IMR-90 (cell line): ENCODE measurements at regions not wholly inside any gene's neighbourhood (a gene's known extent, or its start where the extent isn't known, plus 50 kb on each side); places are given as distances from the start of the nearest gene placed in this dataset.

Source experiments
- ATAC-seq: fragments of 200-7000 bp; cut with Tn5 transposase; 2 replicates; pipeline ENCODE4 v1.9.1; 2020; ENCODE audit warnings: low read depth, mild to moderate bottlenecking, moderate library complexity
- BruUV-seq: library from RNA; stranded (reverse); fragments of 400-500 nt; replicated peaks from 2 replicates; lab custom pipeline; 2021; lab: Mats Ljungman, UMichigan
- CTCF ChIA-PET: fragments of 300-600 bp; formaldehyde crosslinking; extraction: SDS; loops from one replicate; lab custom pipeline; 2021; ENCODE audit warnings: antibody characterized with exemption; lab: Yijun Ruan, JAX
- POLR2A ChIA-PET: fragments of 300-600 bp; sonication (Branson Sonifier 250); formaldehyde crosslinking; loops from one replicate; lab custom pipeline; 2022; ENCODE audit warnings: antibody characterized with exemption; ENCODE audit not compliant: unreplicated experiment; lab: Charles Lee
- DNase-seq: peaks from one replicate; pipeline ENCODE4 v3.0.0; 2013
- H2AFZ ChIP-seq: replicated peaks from 2 replicates; pipeline ENCODE3; 2013; ENCODE audit warnings: low read length, mild to moderate bottlenecking; ENCODE audit not compliant: poor library complexity
- H2AK5ac ChIP-seq: 2 replicates; pipeline ENCODE4 v1.6.1; 2013; ENCODE audit warnings: low read depth, low read length, inconsistent platforms
- H2AK9ac ChIP-seq: replicated peaks from 2 replicates; pipeline ENCODE3; 2013; ENCODE audit warnings: mild to moderate bottlenecking, low read depth, low read length, moderate library complexity; ENCODE audit not compliant: poor library complexity
- H2BK120ac ChIP-seq: 2 replicates; pipeline ENCODE4 v1.6.1; 2013; ENCODE audit warnings: low read depth, low read length, inconsistent platforms
- H2BK15ac ChIP-seq: 3 replicates; pipeline ENCODE4 v1.6.1; 2013; ENCODE audit warnings: low read depth, low read length, inconsistent platforms
- H2BK20ac ChIP-seq: 2 replicates; pipeline ENCODE4 v1.6.1; 2013; ENCODE audit warnings: low read depth, mild to moderate bottlenecking, inconsistent platforms, low read length, moderate library complexity
- H2BK5ac ChIP-seq: 2 replicates; pipeline ENCODE4 v1.6.1; 2013; ENCODE audit warnings: mild to moderate bottlenecking, low read depth, low read length, inconsistent platforms; ENCODE audit not compliant: poor library complexity, severe bottlenecking
- H3K14ac ChIP-seq: replicated peaks from 2 replicates; pipeline ENCODE4 v1.6.1; 2013; ENCODE audit warnings: low read depth, low read length, inconsistent platforms
- H3K18ac ChIP-seq: 2 replicates; pipeline ENCODE4 v1.6.1; 2013; ENCODE audit warnings: low read depth, low read length, control low read depth
- H3K23ac ChIP-seq: 2 replicates; pipeline ENCODE4 v1.6.1; 2013; ENCODE audit warnings: low read depth, low read length, inconsistent platforms
- H3K27ac ChIP-seq: 2 replicates; pipeline ENCODE4 v1.5.1; 2013; ENCODE audit warnings: mild to moderate bottlenecking, control low read depth, low read length; ENCODE audit not compliant: insufficient read depth
- H3K27me3 ChIP-seq: 2 replicates; pipeline ENCODE4 v1.6.1; 2013; ENCODE audit warnings: low read length; ENCODE audit not compliant: control insufficient read depth, insufficient read depth
- H3K36me3 ChIP-seq: 2 replicates; pipeline ENCODE4 v1.6.1; 2013; ENCODE audit warnings: low read length, mixed read lengths; ENCODE audit not compliant: control insufficient read depth, insufficient read depth
- H3K4ac ChIP-seq: 2 replicates; pipeline ENCODE4 v1.6.1; 2013; ENCODE audit warnings: low read depth, low read length, inconsistent platforms
- H3K4me1 ChIP-seq: 2 replicates; pipeline ENCODE4 v1.6.1; 2013; ENCODE audit warnings: low read length, mixed read lengths; ENCODE audit not compliant: control insufficient read depth, insufficient read depth
- H3K4me2 ChIP-seq: 2 replicates; pipeline ENCODE4 v1.6.1; 2013; ENCODE audit warnings: low read depth, mild to moderate bottlenecking, control low read depth, low read length, moderate library complexity
- H3K4me3 ChIP-seq: 2 replicates; pipeline ENCODE4 v1.5.1; 2013; ENCODE audit warnings: low read depth, mild to moderate bottlenecking, control low read depth, low read length, moderate library complexity; ENCODE audit not compliant: insufficient read depth
- H3K56ac ChIP-seq: 2 replicates; pipeline ENCODE4 v1.6.1; 2013; ENCODE audit warnings: low read length, inconsistent platforms; ENCODE audit not compliant: insufficient read depth; ENCODE audit errors: extremely low read depth
- H3K79me1 ChIP-seq, 2 experiments: 2 replicates each; pipeline ENCODE4 v1.6.1; 2013; ENCODE audit warnings: low read length in 2 of 2, inconsistent platforms in 1 of 2, low read depth in 1 of 2
- H3K9ac ChIP-seq: 2 replicates; pipeline ENCODE4 v1.6.1; 2013; ENCODE audit warnings: low read depth, low read length, control low read depth
- H3K9me1 ChIP-seq: 2 replicates; pipeline ENCODE4 v1.6.1; 2013; ENCODE audit warnings: low read length, inconsistent platforms; ENCODE audit not compliant: insufficient read depth
- H3K9me3 ChIP-seq: 2 replicates; pipeline ENCODE4 v1.6.1; 2013; ENCODE audit warnings: low read length; ENCODE audit not compliant: control insufficient read depth, insufficient read depth
- H4K20me1 ChIP-seq: 2 replicates; pipeline ENCODE4 v1.6.1; 2013; ENCODE audit warnings: low read length, inconsistent platforms; ENCODE audit not compliant: insufficient read depth
- H4K5ac ChIP-seq: 2 replicates; pipeline ENCODE4 v1.6.1; 2013; ENCODE audit warnings: mild to moderate bottlenecking, low read depth, low read length, control low read depth
- H4K8ac ChIP-seq, 2 experiments: 2 replicates each; pipeline ENCODE4 v1.6.1; 2013; ENCODE audit warnings: low read depth in 2 of 2, low read length in 2 of 2, control low read depth in 1 of 2, inconsistent platforms in 1 of 2
- H4K91ac ChIP-seq: 2 replicates; pipeline ENCODE4 v1.6.1; 2013; ENCODE audit warnings: low read depth, low read length, inconsistent platforms; ENCODE audit not compliant: insufficient read depth
- BHLHE40 ChIP-seq: fragments of 150-350 bp; IDR thresholded peaks from 2 replicates; pipeline ENCODE4 v1.6.1; 2016; ENCODE audit warnings: mild to moderate bottlenecking, low read depth, low read length
- CEBPB ChIP-seq: IDR thresholded peaks from 2 replicates; pipeline ENCODE4 v1.6.1; 2012; ENCODE audit warnings: low read depth, low read length, improper control_type of control experiment
- CHD1 ChIP-seq: IDR thresholded peaks from 2 replicates; pipeline ENCODE4 v1.6.1; 2012; ENCODE audit warnings: low read depth, low read length, improper control_type of control experiment
- CTCF ChIP-seq: conservative IDR thresholded peaks from 2 replicates; pipeline ENCODE4 v1.5.1; 2012; ENCODE audit warnings: mild to moderate bottlenecking, low read depth, low read length, improper control_type of control experiment
- FOS ChIP-seq: fragments of 150-350 bp; IDR thresholded peaks from 2 replicates; pipeline ENCODE4 v1.6.1; 2016; ENCODE audit warnings: low read depth, low read length
- MAFK ChIP-seq: IDR thresholded peaks from 2 replicates; pipeline ENCODE4 v1.6.1; 2012; ENCODE audit warnings: low read depth, low read length, improper control_type of control experiment
- MAZ ChIP-seq: IDR thresholded peaks from 2 replicates; pipeline ENCODE4 v1.6.1; 2012; ENCODE audit warnings: low read depth, mild to moderate bottlenecking, low read length, improper control_type of control experiment, moderate library complexity, borderline replicate concordance
- MXI1 ChIP-seq: IDR thresholded peaks from 2 replicates; pipeline ENCODE4 v1.6.1; 2012; ENCODE audit warnings: low read depth, mild to moderate bottlenecking, low read length, moderate library complexity, borderline replicate concordance
- NFE2L2 ChIP-seq: fragments of 150-350 bp; IDR thresholded peaks from 2 replicates; pipeline ENCODE4 v1.6.1; 2016; ENCODE audit warnings: low read depth, mild to moderate bottlenecking, low read length
- POLR2A ChIP-seq: IDR thresholded peaks from 2 replicates; pipeline ENCODE4 v1.6.1; 2012; ENCODE audit warnings: mild to moderate bottlenecking, low read depth, low read length
- RAD21 ChIP-seq: IDR thresholded peaks from 2 replicates; pipeline ENCODE4 v1.6.1; 2012; ENCODE audit warnings: low read length, improper control_type of control experiment
- RCOR1 ChIP-seq: IDR thresholded peaks from 2 replicates; pipeline ENCODE4 v1.6.1; 2012; ENCODE audit warnings: mild to moderate bottlenecking, low read length, improper control_type of control experiment; ENCODE audit not compliant: insufficient replicate concordance
- RFX5 ChIP-seq: IDR thresholded peaks from 2 replicates; pipeline ENCODE4 v1.8.0; 2012; ENCODE audit warnings: low read depth, mild to moderate bottlenecking, low read length, moderate library complexity
- SMC3 ChIP-seq: fragments of 150-350 bp; IDR thresholded peaks from 2 replicates; pipeline ENCODE4 v1.6.1; 2016; ENCODE audit warnings: low read depth, mild to moderate bottlenecking, antibody characterized with exemption, low read length, moderate library complexity
- WGBS, 2 experiments: methylation state at CpG; one replicate each; pipeline versions ENCODE4 v1.1.5 to v1.1.7; 2013; ENCODE audit warnings: missing lambda C conversion rate in 2 of 2; ENCODE audit not compliant: insufficient read length in 1 of 2; ENCODE audit errors: extremely low coverage in 2 of 2; 5-methylcytosine and 5-hydroxymethylcytosine counted together
- dilution Hi-C: fragments of 300-500 bp; cut with HindIII; formaldehyde crosslinking; loops from one replicate; pipeline ENCODE4 v1.14.3; 2018; ENCODE audit warnings: low sequenced_read_pairs; ENCODE audit not compliant: unreplicated experiment
- in situ Hi-C: fragments of 300-500 bp; cut with MboI; formaldehyde crosslinking; loops from 3 replicates; pipeline ENCODE4 v1.14.3; 2019; ENCODE audit warnings: low sequenced_read_pairs, inconsistent platforms, mixed read lengths
- intact Hi-C: fragments of 100-400 bp; cut with micrococcal nuclease; formaldehyde crosslinking; loops from 2 replicates; pipeline ENCODE4 v1.10.0; 2022
- TF ChIP-seq, protein P1 (sequence below): fragments of 150-350 bp; IDR thresholded peaks from 2 replicates; pipeline ENCODE4 v1.6.1; 2017; ENCODE audit warnings: mild to moderate bottlenecking, antibody characterized with exemption, low read length, low read depth
- TF ChIP-seq, protein P2 (sequence below): fragments of 150-350 bp; IDR thresholded peaks from 2 replicates; pipeline ENCODE4 v1.6.1; 2016; ENCODE audit warnings: low read depth, mild to moderate bottlenecking, low read length, moderate library complexity, borderline replicate concordance

GRCh38 chr2:58641001-58641400 lies 399.9 kb upstream of the FANCL start:
- no peaks in the 10 kb centered on the region for H3K9me1 ChIP-seq
- no peak overlapping the region for H3K4me2 ChIP-seq
- H3K27me3 ChIP-seq: no peaks in the 10 kb centered on the region
- H2AK9ac ChIP-seq: no peak overlapping the region
- no peak overlapping the region for H4K91ac ChIP-seq
- no peak overlapping the region for H3K9ac ChIP-seq
- no peak overlapping the region for H4K5ac ChIP-seq
- in situ Hi-C loops: no loop called here
- no peak overlapping the region for H3K14ac ChIP-seq
- no peak overlapping the region for H2BK15ac ChIP-seq
- ChIA-PET POLR2A (no interaction called here), CTCF (no interaction called here)
- no peaks in the 10 kb centered on the region for H3K9me3 ChIP-seq
- H3K4me3 ChIP-seq: no peak overlapping the region
- no peak overlapping the region for H2AK5ac ChIP-seq
- no CpG with 5 or more reads among the region's 2 CpGs for WGBS, 2 experiments
- no peak overlapping the region for H2BK20ac ChIP-seq
- no peak overlapping the region for H2AFZ ChIP-seq
- no peaks in the 10 kb centered on the region for H3K36me3 ChIP-seq
- ATAC-seq: no peak
- BruUV-seq: no TSS peak
- H3K56ac ChIP-seq: no peak overlapping the region
- no peak overlapping the region for H2BK120ac ChIP-seq
- no peak for DNase-seq
- H4K8ac ChIP-seq: no peak overlapping the region
- TF ChIP-seq CHD1 (no peak), MXI1 (no peak), RCOR1 (no peak), MAZ (no peak), BHLHE40 (no peak), RAD21 (no peak), POLR2A (no peak), NFE2L2 (no peak), MAFK (no peak), CTCF (no peak), SMC3 (no peak), CEBPB (no peak), RFX5 (no peak), FOS (no peak)
- TF ChIP-seq, protein P1, sequence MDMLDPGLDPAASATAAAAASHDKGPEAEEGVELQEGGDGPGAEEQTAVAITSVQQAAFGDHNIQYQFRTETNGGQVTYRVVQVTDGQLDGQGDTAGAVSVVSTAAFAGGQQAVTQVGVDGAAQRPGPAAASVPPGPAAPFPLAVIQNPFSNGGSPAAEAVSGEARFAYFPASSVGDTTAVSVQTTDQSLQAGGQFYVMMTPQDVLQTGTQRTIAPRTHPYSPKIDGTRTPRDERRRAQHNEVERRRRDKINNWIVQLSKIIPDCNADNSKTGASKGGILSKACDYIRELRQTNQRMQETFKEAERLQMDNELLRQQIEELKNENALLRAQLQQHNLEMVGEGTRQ: no peak
- TF ChIP-seq, protein P2, sequence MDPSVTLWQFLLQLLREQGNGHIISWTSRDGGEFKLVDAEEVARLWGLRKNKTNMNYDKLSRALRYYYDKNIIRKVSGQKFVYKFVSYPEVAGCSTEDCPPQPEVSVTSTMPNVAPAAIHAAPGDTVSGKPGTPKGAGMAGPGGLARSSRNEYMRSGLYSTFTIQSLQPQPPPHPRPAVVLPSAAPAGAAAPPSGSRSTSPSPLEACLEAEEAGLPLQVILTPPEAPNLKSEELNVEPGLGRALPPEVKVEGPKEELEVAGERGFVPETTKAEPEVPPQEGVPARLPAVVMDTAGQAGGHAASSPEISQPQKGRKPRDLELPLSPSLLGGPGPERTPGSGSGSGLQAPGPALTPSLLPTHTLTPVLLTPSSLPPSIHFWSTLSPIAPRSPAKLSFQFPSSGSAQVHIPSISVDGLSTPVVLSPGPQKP: no peak
- no peak overlapping the region for H3K4ac ChIP-seq
- H3K4me1 ChIP-seq: no peaks in the 10 kb centered on the region
- dilution Hi-C loops: no loop called here
- no peak overlapping the region for H3K18ac ChIP-seq
- H3K27ac ChIP-seq: no peak overlapping the region
- no peak overlapping the region for H2BK5ac ChIP-seq
- H3K23ac ChIP-seq: no peak overlapping the region
- no peaks in the 10 kb centered on the region for H4K20me1 ChIP-seq
- H3K79me1 ChIP-seq: no peaks in the 10 kb centered on the region
- intact Hi-C loops: no loop called here
